GM21737 (cell line): ENCODE measurements at regions not wholly inside any gene's neighbourhood (a gene's known extent, or its start where the extent isn't known, plus 50 kb on each side); places are given as distances from the start of the nearest gene placed in this dataset.

Source experiments
- ATAC-seq: cut with Tn5 transposase; IDR thresholded peaks from one replicate; pipeline ENCODE4 v1.9.1; 2021; ENCODE audit warnings: mild to moderate bottlenecking, moderate library complexity; ENCODE audit not compliant: unreplicated experiment

DNA sequence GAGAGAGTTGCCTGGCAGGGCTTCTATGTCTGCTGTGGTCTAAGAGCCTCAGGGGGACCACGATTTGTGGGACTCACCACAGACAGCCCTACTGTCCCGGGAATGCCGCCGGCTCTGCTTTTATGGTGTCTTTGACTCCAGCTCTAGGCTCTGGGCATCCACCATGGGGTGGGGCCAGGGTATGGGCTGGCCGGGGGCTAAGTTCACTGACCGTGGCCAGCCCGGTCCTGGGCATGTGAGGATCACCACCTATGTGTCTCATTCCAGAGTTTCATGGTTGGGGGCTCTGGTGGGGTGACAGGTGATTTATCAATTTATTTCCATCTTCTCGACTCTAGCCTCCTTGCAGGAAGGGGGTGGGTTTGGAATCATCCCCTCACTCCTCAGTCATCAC, 139.4 kb downstream of the GADD45G start:
- no peak for ATAC-seq

DNA sequence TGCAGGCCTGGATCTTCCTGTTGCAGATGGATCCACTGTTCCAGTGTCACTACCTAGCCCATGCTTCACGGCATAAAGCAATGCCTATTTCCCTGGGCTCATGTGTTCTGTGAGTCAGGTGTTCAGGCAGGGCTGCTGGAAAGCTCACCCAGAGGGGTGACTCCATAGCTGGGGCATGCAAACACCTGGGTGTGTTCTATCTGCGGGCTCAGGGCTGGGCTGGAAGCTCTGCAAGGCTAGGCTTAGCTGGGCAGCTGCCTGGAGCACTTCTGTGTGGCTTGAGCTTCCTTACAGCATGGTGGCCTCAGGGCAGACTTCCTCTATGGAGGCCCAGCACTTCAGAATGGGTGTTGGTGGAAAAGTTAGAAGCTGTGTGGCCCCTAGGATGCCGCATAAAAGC, 139.9 kb downstream of the GADD45G start:
- no peak for ATAC-seq

DNA sequence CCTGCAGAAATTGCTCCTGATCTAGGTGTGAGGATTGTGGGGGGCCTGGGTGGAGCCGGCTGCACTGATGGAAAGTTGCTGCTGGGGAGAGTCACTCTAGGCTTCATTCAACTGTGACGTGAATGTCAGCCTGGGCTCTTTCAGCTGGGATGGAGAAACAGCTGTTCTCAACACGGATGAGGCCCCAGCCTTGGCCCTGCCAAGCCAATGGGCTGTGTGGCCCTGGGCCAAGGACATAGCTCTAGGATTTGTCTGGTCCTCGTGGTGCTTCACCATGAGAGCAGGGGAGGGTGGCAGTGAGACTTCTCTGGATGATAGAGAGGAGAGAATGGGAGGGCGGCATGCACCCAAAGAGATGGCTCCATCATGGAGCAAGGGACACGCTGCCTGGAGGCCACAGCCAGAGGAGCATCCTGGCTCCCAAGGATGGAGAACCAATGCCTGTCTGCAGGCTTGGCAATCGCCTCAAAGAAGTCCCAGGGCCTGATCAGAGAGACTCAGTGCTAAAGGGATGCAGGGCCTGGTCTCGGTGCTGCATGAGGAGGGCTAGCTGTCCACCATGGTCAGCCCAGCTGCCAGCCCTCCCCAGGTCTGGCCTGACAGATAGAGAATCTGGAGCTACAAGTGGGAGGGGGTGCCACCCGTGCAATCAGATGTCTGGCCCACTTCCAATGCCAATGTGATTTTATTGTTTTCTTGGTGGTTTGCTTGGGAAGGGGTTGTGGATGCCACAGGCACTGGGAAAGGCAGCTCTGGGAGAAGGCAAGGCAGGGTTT, 141.0 kb downstream of the GADD45G start:
- no peak for ATAC-seq

DNA sequence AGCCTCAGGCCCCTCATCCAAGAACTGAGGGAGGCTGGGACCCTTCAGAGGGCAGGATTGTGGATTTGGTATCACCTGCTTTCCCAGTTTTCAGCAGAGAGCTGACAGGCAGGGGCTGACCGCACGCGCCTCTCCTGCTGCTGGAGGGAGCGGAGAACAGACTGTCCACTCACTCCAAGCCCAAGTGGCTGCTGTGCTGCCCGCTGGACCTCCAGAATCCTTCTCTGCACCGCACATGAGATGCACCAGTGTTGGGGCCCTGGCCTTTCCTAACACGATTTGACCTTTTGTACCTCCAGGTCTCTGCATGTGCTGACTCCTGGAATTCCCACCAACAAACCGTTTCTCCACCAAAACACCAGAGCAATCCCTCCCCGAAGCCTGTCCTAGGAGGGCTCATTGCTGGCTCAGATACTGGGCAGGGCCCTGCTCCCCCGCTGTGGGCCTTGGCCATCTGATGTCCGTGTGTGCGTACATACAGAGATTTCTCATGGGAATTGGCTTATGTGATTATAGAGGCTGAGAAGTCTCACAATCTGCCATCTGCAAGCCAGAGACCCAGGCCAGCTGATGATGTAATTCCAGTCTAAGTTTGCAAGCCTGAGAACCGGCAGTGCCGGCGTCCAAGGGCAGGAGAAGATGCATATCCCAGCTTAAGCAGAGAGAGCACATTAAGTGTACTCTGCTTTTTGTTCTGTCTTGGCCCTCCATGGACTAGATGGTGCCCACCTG, 141.7 kb downstream of the GADD45G start:
- no peak for ATAC-seq

DNA sequence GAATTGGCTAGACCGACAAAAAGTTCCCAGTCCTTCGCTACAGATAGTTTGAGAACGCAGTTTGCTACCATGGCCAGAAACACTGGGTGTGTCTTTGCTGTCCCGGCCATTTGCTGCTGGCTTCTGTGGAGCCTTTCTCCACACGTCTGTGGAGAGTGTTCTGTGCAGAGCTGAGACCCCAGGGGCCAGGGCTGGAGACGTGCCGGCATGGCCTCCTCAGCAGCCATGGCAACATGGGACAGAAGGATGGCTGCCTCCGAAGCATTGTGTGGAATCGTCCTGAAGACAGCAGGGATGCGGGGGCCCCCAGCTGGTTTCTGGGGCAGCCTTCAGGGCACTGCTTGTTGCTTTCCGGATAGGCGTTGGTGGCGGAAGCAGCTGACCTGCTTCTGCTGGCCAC, 142.8 kb downstream of the GADD45G start:
- ATAC-seq, result no peak

DNA sequence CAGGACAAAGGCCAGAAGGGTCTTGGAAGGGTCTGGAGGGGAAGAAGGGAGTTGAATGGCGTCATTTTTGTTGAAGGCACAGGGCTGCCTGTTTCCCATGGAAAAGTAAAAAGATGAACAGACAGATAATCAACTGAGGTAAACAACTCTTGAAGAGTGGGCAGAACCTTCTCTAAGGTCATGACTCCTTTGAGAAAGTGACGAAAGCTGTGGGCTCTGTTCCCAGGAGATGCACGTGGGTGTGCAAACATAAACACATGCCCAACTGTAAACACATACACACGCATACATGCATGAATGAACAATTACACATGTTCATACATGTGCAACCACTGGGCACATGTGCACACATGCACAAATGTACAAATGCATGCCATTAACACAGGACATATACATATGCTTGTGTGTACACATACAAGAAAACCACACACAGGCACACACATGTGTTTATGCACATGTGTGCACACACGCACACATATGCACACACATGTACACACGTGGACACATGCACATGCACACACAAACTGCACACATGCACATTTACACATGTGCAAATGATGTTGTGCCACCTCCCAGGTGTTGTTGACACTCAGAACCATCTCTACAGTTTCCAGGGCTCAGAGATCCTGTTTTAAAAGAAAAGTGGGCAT, 143.3 kb downstream of the GADD45G start:
- no peak for ATAC-seq

DNA sequence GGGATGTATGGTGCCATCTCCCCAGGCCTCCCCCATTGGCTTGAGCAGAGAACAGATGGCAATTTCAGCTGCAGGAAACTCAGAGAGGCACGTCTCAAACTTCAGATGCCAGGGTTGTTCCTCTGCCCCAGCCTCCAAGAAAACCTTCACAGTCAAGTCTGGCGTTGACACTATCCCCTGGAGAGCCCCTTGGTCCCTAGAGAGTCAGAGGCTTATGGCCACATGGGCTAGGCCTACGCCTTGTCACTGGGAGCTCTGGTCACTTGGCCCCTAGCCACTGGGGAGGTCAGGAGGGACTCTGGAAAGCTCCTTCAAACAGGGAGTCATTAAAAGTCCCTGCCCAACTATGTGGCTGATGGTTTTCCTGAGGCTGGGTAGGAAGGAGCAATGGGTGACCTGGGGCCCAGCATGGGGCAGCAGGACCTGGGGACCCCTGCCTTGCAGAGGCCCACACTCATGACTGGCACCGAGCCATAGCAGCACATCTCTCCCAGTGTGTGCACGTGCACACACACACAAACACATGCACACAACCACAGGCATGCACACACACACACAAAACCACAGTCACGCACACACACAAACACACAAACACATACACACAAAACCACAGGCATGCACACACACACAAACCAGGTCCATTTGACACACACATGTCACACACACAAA, 144.2 kb downstream of the GADD45G start:
- no peak for ATAC-seq

DNA sequence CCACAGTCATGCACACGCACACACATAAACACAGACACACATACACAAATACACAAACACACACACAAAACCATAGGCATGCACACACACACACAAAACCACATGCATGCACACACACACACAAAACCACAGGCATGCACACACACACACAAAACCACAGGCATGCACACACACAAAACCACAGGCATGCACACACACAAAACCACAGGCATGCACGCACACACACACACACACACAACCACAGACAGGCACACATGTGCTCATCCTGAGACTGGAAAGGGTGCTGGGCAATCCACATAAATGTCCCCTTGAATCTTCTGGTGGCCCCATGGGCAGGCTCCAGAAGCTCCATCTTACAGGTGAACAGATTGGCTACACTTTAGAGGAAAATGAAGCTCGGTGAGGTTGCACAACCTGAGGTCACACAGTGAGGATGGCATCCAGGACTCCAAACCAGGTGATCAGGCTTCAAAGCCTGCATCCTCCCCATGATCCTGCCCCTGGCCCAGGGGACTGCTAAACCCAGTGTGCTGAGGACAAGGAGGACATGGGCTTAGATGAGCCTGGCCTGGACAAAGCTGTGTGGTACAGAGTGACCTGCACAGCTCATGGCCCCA, 144.8 kb downstream of the GADD45G start:
- no peak for ATAC-seq

DNA sequence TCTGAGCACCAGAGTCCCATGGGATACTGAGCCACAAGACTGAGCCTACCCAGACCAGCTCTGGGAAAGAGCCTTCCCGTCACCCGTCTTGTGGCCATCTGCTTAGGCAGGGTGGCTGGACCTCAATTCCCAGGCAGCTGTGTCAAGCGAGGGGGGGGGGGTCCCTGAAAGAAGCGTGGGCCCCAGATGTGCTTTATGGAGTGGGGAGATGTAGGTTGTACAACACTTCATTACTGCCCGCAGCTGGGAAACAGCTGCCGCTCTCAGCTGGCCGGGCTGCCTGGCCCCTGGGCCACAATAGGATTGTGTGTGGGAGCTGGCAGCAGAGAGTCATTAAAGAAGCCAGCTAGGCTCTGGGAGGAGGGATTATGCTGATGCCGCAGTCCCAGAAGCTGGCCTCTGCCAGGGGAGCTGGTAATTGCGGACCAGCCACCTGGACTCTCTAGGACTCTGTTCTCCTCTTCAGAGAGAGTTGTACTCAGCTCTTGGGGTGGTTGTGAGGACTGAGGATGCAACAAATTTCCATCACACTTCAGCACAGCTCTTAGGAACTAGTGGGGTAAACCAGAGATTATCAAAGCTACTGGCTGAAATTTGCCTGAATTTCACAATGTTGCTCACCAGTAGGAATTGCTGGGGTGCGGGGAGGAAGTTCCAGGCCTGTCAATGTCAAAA, 145.4 kb downstream of the GADD45G start:
- ATAC-seq, result no peak

DNA sequence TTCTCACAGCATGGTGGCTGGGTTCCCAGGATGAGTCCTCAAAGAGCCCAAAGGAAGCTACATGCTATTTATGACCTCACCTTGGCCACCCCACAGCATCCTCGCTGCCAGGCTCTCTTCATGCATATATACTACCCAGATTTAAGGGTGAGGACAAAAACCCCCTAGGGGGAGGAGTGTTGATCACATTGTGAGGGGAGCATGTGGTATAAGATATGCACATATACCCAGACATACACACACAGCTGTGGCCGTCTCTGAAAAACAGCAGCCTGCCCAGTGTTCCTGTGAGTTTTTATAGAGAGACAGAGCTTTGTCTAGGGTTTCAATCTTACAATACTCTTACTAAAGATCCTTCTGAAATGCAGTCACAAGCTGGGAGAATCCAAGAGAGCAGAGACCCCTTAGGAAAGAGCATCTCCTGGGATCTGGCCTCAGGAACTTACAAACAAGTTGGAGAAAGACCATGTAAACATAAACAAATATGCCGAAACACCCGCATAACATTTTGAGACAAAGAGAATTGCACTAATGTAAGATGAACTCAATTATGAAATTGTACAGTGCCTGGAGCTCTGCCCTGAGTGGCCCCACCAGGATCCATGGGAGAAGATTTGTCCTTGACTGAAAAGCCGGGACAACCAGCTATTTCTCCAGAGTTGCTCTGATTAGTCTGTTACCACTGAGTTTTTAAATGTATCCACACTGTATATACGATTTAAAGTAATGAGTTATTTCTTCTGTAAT, 146.4 kb downstream of the GADD45G start:
- no peak for ATAC-seq

DNA sequence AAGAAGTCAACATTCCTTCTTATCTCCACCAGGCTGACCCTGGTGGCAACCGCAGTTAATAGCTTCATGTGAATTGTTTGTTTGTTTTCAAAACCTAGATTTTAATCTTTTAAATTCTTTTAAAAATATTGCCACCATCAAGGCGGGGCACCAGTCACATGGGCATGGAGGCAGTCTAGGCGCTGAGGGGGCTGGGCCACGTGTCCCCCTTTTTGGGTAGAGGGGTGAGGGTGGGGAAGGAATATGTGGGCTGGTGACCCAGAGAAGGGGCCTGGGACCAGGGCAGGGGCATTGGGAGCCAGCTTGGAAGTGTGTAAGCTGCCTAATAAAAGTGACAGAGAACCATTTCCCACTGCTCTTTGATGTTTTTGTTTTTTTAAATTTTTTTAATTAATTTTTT, 147.3 kb downstream of the GADD45G start:
- no peak for ATAC-seq

DNA sequence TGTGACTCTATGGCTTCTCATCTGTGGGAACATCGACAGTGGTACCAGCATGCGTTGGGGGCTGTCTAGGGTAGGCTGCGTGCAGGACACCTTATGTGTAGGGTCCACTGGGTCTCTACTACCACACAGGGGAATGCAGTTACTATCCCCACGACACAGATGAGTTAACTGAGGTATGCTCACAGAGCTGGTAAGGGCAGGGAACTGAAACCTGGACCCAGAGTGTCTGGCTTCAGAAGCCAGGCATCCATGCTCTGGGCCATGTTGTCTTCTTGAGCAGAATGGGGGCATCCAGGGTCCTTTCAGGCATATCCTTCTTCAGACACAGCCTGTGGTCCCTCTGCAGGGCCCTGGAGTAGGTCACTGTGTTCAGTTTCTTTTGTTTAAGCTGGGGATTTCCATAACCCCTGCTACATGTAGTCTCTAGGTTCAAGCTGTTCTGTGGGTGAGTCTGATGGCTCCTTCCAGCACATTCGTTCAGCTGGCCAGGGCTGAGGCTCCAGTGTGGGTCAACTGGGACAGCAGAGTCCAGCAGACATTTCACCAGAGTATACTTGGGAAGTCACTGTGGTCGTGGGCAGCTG, 148.8 kb downstream of the GADD45G start:
- no peak for ATAC-seq

DNA sequence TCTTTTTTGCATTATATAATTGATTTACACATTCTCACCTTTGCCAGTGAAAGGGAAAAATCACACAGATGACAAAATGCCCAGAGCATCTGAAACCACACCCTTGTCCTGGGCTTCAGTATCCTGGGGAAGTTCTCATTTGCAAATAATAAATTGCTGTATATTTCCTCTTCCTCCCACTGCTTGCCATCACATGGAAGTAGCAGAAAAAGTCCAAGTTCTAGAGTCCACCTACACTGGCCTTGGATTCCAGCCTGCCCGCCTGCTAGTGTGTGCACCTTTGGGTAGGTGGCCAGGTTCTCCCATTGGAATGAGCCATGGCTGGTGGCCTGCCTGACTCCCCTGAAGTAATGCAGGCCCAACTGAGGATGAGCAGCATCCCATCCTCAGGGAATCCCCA, 149.4 kb downstream of the GADD45G start:
- ATAC-seq, result no peak

DNA sequence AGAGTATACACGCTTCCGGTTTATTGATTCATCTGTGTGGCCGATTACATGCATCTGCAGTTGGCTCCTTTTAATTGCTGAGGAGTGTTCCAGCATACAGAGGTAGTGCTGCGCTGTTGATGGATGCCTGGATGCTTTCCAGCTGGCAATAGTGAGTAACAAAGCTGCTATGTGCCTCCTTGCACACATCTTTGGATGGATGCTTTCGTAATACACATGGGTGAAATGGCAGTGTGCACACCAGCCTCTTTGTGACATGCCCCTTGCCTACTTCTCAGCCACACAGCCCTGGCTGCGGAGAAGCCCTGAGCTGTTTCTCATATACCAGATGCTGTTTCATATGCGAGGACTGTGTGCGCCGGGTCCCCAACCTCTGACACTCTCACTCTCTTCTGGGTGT, 151.0 kb downstream of the GADD45G start:
- no peak for ATAC-seq

DNA sequence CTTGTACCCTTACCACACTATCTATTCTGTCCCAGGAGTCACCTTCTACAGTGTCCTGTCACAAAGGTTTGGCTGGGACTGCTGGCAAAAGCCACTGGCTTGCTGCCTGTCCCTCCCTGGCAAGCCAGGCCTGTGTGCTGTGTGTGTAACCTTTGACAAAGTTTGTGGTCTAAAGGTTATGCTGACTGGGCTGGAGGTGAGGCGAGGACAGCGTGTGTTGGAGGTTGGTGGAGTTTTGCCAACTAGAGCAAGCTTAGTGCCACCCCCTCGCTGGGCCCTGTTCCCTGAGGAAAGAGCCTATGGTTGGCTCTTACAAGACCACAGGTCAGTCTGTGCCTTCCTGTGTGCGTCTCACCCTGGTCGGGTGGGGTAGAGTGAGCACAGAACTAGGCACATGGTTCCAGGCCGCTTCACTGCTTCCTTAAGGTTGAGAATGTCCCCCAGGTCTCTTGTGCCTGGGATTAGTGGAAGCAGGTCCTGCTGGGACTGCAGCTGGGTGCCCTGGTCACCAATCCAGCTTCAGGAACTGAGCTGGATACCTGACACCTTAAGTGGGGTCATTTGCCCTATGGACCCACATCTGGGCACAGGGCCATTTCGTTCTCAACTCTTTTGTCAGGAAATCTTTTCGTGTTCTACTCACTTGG, 152.2 kb downstream of the GADD45G start:
- ATAC-seq, result no peak

DNA sequence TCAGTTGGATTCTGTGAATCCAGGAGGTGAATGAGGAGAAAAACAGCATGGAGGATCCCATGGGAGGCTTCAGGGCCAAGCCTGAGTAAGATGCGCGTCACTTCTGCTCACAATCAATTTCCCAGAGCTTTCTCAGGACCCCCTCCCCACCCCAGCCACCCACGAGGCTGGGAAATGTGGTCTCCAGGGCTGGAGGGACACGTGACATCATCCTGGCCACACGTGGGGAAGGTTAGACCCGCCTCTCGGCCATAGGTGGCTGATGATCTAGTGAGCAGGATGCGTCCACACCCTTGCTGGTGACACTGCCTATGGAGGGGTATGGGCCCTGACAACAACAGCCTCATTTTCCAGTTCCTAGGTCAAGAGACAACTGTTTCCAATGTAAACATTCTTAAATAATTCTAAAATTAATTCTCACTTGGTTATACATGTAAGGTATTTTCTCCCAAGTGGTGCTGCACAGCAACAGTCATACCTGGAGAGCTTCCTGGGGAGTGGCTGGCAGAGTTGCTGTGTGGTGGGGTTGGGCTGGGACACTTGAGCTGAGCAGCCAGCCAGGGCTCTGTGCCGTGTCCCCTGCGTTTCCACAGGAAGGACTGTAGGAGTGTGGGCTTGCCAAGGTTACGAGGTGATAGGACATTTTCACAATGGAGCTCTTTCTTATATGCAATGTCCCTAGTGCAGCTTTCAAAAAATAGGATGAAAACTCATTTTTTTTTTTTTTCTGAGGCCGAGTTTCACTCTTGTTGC, 153.1 kb downstream of the GADD45G start:
- no peak for ATAC-seq

DNA sequence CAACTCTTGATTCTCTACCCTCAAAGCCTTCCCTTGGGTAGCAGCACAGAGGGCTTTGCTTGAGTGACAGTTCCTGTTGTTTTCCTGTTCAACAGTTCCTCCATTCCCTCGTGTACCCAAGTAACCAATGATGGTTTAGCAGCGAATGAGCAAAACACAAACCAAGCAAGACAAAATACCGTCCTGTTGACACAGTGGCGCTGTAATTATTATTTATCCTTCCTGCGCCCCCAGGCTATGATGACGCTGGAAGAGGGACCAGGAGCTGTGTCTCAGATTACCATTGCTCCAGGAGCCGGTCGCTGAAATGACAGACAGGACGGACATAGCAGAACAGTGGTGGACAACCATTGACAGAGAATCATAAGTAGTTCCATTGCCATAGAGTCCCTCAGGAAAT, 154.8 kb downstream of the GADD45G start:
- ATAC-seq, result no peak

DNA sequence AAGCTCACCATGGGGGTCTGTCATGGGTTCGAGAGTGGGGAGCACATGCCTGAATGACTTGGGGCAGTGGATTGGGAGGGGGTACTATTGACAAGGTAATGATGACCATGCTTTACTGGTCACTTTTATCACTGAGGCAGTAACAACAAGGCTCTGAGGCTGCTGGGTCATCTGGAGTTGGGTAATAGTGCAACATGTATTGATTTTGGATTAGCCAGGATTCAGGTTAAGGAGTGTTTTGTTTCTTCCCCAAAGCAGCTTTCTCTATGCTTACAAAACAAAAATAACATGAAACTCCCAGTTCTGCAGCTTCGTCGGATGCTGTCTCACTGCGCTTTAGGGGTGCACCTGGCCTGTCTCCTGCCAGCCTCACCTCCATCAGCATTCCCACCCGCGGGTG, 155.3 kb downstream of the GADD45G start:
- ATAC-seq, result no peak
